Lower leg skin (tissue), 3 donors: ENCODE measurements at regions not wholly inside any gene's neighbourhood (a gene's known extent, or its start where the extent isn't known, plus 50 kb on each side); places are given as distances from the start of the nearest gene placed in this dataset.

Source experiments
- CTCF ChIP-seq, 3 donors: fragments of 450-650 bp; IDR thresholded peaks; one replicate each; pipeline ENCODE4 v1.5.1; 2016; ENCODE audit warnings: antibody characterized with exemption in 3 of 3, mild to moderate bottlenecking in 3 of 3, moderate library complexity in 2 of 3
- POLR2A ChIP-seq, 2 donors: fragments of 450-650 bp; IDR thresholded peaks; one replicate each; pipeline ENCODE4 v1.6.1; 2016 to 2017; ENCODE audit warnings: antibody characterized with exemption in 2 of 2, mild to moderate bottlenecking in 1 of 2, moderate library complexity in 1 of 2

DNA sequence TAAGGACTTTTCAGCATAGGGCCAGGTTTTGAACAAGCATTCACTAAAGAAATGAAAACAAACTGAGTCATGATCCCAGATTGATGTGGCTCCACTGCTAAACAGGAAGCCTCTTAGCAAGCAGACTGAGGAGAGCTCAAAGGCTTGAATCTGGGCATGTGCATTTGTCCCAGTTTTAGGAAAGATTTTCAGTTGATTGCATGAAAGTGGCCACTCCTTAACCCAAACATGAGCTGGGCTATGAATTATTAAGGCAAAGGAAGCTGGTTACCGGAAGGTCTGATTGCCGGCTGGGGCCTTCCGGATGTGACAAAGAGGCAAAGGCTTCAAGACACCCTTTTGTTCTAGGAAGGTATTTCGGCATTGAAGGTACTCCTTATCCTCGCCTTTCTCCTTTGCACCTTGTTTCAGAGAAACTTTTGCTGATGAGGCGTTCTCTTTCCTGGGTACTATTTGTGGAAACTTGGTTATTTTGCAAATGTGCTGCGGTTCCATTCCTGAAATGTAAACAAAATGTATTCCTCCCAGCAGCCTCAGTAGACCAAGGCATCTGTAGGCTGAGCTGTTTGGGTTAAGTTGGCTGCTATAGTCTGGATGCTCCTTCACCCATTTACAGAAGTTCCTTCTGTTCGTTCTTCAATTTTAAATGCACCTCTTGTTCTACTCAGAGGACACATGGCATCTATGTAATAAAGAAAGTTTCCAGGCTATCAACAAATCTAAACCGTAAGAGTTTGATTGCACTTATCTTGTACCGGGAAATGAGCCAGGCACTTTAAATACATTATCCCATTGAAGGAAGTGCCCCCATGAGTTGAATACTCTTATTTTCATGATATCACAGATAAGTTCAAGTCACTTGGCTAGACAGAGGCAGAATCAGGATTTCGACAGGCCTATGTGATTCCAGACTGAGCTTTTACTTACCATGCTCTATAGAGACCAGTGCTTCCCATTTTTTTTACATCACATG lies 115.6 kb upstream of the METAP2 start:
- TF ChIP-seq CTCF (IDR thresholded peaks at IDR 0.05), result no peak
- no peak for TF ChIP-seq POLR2A (IDR thresholded peaks at IDR 0.05)
